HG02943 (cell line): ENCODE measurements at regions not wholly inside any gene's neighbourhood (a gene's known extent, or its start where the extent isn't known, plus 50 kb on each side); places are given as distances from the start of the nearest gene placed in this dataset.
A peak's percentile ranks its signal among the peaks of the same experiment; 100 is the strongest.
"Not testable (repeated sequence)": the region's sequence is repeated elsewhere in the genome, so short reads cannot be mapped to it uniquely, and the experiment has no call there.

Experiments used
- ATAC-seq: cut with Tn5 transposase; IDR thresholded peaks from one replicate; pipeline ENCODE4 v1.9.1; 2021; ENCODE audit warnings: mild to moderate bottlenecking, low read depth, moderate library complexity; ENCODE audit not compliant: unreplicated experiment

GRCh38 chr5:40235471-40236400, 444.0 kb upstream of the PTGER4 start:
- ATAC-seq: no peak

GRCh38 chr5:40233268-40233667, 446.4 kb upstream of the PTGER4 start:
- no peak for ATAC-seq

- no peak for ATAC-seq
Observed at GRCh38 chr5:40227931-40228330, 451.8 kb upstream of the PTGER4 start.

- no peak for ATAC-seq
Observed at GRCh38 chr5:40227366-40227765, 452.3 kb upstream of the PTGER4 start.

GRCh38 chr5:40226906-40227305, 452.8 kb upstream of the PTGER4 start:
- no peak for ATAC-seq

GRCh38 chr5:40225147-40225546, 454.6 kb upstream of the PTGER4 start:
- not testable (repeated sequence) for ATAC-seq

GRCh38 chr5:40224421-40224820, 455.3 kb upstream of the PTGER4 start:
- ATAC-seq: no peak

GRCh38 chr5:40223884-40224402, 455.8 kb upstream of the PTGER4 start:
- peak; percentile 51 for ATAC-seq

- ATAC-seq: no peak
Observed at GRCh38 chr5:40221796-40222195, 457.9 kb upstream of the PTGER4 start.

GRCh38 chr5:40221255-40221654, 458.5 kb upstream of the PTGER4 start:
- no peak for ATAC-seq

GRCh38 chr5:40220260-40220659, 459.5 kb upstream of the PTGER4 start:
- no peak for ATAC-seq

- ATAC-seq: no peak
Observed at GRCh38 chr5:40217553-40217952, 462.2 kb upstream of the PTGER4 start.

GRCh38 chr5:40210694-40211093, 469.0 kb upstream of the PTGER4 start:
- ATAC-seq: no peak

GRCh38 chr5:40206030-40206429, 473.7 kb upstream of the PTGER4 start:
- no peak for ATAC-seq

GRCh38 chr5:40204144-40204543, 475.6 kb upstream of the PTGER4 start:
- ATAC-seq: no peak

- no peak for ATAC-seq
Observed at GRCh38 chr5:40202814-40203440, 476.8 kb upstream of the PTGER4 start.

GRCh38 chr5:40198736-40199135, 481.0 kb upstream of the PTGER4 start:
- no peak for ATAC-seq

- not testable (repeated sequence) for ATAC-seq
Observed at GRCh38 chr5:40195574-40195973, 484.1 kb upstream of the PTGER4 start.

GRCh38 chr5:40191150-40191549, 488.6 kb upstream of the PTGER4 start:
- ATAC-seq: no peak

GRCh38 chr5:40172721-40173120, 507.0 kb upstream of the PTGER4 start:
- ATAC-seq: no peak

- ATAC-seq: no peak
Observed at GRCh38 chr5:40171971-40172370, 507.7 kb upstream of the PTGER4 start.

- ATAC-seq: no peak
Observed at GRCh38 chr5:40167283-40167682, 512.4 kb upstream of the PTGER4 start.
